HuH-7.5 (cell line): ENCODE measurements at regions not wholly inside any gene's neighbourhood (a gene's known extent, or its start where the extent isn't known, plus 50 kb on each side); places are given as distances from the start of the nearest gene placed in this dataset.

ENCODE experiments used
- DNase-seq: peaks from one replicate; pipeline ENCODE4 v3.0.0; 2011; ENCODE audit warnings: low spot score

GRCh38 chr7:94810496-94810895 is 96.9 kb upstream of the PPP1R9A start:
- DNase-seq = no peak

- DNase-seq = no peak
Measured at GRCh38 chr7:94813917-94814316, 93.5 kb upstream of the PPP1R9A start.

DNA sequence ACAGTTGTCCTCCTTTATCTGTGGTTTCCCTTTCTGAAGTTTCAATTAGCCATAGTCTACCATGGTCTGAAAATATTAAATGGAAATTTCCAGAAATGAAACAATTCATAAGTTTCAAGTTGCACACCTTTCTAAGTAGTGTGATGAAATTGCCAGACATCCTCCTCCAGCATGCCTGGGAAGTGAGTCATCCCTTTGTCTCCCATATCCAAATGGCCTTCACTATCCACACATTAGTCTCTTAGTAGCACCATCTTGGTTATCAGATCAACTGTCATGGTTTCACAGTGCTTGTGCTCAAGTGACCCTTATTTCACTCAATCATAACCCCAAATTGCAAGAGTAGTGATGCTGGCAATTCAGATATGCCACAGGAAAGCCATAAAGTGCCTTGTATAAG is 83.4 kb upstream of the PPP1R9A start:
- DNase-seq = no peak

DNA sequence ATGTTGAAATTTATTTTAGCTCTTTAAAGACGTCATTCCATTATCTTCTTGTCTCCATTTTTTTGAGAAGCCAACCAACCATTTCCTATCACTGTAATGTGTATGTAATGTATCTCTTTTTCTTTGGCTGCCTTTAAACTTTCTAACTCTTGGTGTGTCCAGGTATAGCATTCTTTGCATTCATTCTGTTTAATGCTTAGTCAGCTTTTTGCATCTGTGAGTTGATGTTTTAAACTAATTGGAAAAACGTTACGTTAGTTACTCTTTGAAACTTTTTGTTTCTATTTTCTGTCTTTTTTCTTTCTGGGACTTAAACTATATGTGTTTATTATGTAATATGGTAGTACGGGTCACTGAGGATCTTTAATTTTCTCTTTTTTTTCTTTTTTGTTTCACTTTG is 77.4 kb upstream of the PPP1R9A start:
- no peak for DNase-seq

- DNase-seq = no peak
Measured at GRCh38 chr7:94832051-94832450, 75.3 kb upstream of the PPP1R9A start.

- no peak for DNase-seq
Measured at GRCh38 chr7:94834359-94834758, 73.0 kb upstream of the PPP1R9A start.

GRCh38 chr7:94838717-94839116 is 68.7 kb upstream of the PPP1R9A start:
- no peak for DNase-seq

- no peak for DNase-seq
Measured at GRCh38 chr7:94843553-94843952, 63.8 kb upstream of the PPP1R9A start.

GRCh38 chr7:94848531-94848930 is 58.9 kb upstream of the PPP1R9A start:
- DNase-seq = no peak

- DNase-seq = no peak
Measured at GRCh38 chr7:94848992-94849576, 58.3 kb upstream of the PPP1R9A start.

DNA sequence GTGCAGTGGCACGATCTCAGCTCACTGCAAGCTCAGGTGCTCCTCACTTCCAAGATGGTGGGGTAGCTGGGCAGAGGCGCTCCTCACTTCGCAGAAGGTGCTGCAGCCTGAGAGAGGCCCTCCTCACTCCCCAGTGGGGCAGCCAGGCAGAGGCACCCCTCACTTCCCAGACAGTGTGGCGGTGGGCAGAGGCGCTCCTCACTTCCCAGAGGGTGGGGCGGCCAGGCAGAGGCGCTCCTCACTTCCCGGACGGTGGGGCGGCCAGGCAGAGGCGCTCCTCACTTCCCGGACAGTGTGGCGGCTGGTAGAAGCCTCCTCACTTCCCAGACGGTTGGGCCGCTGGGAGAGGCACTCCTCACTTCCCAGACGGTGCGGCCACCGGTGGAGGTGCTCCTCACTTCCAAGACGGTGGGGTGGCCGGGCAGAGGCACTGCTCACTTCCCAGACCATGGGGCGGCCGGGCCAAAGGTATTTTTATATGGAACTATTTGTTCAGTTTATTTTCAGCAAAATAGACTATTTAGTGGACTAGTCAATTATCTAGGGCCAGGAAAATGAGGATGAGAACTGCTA is 57.7 kb upstream of the PPP1R9A start:
- no peak for DNase-seq

- DNase-seq = no peak
Measured at GRCh38 chr7:94855589-94855988, 51.8 kb upstream of the PPP1R9A start.

- no peak for DNase-seq
Measured at GRCh38 chr7:94856643-94857042, 50.8 kb upstream of the PPP1R9A start.
